ENCODE measurements at regions not wholly inside any gene's neighbourhood (a gene's known extent, or its start where the extent isn't known, plus 50 kb on each side); places are given as distances from the start of the nearest gene placed in this dataset.

DNA sequence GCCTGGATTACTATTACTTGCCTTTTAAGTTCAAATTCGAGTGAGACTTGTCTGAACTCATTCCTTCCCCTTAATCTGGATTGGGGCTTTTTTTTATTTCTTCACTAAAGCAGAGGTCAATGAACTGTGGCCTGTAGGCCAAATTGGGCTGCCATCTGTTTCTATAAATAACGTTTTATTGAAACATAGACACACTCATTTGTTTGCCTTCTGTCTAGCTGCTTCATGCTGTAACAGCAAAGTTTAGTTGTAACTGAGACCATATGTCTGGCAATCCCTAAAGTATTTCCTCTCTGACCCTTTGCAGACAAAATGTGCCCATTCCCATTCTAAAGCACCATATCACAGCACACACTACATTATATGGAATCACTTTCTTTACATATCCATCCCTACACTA is 207.9 kb upstream of the ISX start:
- TF ChIP-seq, protein P1, sequence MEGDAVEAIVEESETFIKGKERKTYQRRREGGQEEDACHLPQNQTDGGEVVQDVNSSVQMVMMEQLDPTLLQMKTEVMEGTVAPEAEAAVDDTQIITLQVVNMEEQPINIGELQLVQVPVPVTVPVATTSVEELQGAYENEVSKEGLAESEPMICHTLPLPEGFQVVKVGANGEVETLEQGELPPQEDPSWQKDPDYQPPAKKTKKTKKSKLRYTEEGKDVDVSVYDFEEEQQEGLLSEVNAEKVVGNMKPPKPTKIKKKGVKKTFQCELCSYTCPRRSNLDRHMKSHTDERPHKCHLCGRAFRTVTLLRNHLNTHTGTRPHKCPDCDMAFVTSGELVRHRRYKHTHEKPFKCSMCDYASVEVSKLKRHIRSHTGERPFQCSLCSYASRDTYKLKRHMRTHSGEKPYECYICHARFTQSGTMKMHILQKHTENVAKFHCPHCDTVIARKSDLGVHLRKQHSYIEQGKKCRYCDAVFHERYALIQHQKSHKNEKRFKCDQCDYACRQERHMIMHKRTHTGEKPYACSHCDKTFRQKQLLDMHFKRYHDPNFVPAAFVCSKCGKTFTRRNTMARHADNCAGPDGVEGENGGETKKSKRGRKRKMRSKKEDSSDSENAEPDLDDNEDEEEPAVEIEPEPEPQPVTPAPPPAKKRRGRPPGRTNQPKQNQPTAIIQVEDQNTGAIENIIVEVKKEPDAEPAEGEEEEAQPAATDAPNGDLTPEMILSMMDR (conservative IDR thresholded peaks at IDR 0.05; ENCODE audit: low read depth, low read length): no peak
- TF ChIP-seq EZH2 (IDR thresholded peaks at IDR 0.05; ENCODE audit: borderline replicate concordance, low read depth, low read length, poor library complexity, severe bottlenecking): no peak

All from A673 (cell line).